Activated naive CD4-positive, alpha-beta T cell treated with anti-CD3 and anti-CD28 coated beads, Interleukin-2, amount 50 U/mL, for 72 hours (primary cell): ENCODE measurements at regions not wholly inside any gene's neighbourhood (a gene's known extent, or its start where the extent isn't known, plus 50 kb on each side); places are given as distances from the start of the nearest gene placed in this dataset.
"Not testable (repeated sequence)": the region's sequence is repeated elsewhere in the genome, so short reads cannot be mapped to it uniquely, and the experiment has no call there.

Experiments used
- ATAC-seq, 2 donors: fragments of 150-1000 bp; cut with Tn5 transposase; 2 replicates each; pipeline ENCODE4 v1.10.0; 2021; ENCODE audit warnings: mild to moderate bottlenecking in 2 of 2, moderate library complexity in 2 of 2
- DNase-seq, 2 donors: peaks; one replicate each; pipeline ENCODE4 v3.0.0; 2021 to 2022; ENCODE audit warnings: low spot score in 2 of 2
- H3K27ac Mint-ChIP-seq, 2 donors: one replicate each; pipeline ENCODE4 v1.8.0; 2022; ENCODE audit warnings: mild to moderate bottlenecking in 2 of 2, mixed read lengths in 2 of 2
- H3K36me3 Mint-ChIP-seq, 2 donors: one replicate each; pipeline ENCODE4 v1.8.0; 2022; ENCODE audit warnings: mixed read lengths in 2 of 2
- H3K9me3 Mint-ChIP-seq, 2 donors: one replicate each; pipeline ENCODE4 v1.8.0; 2022; ENCODE audit warnings: mixed read lengths in 2 of 2

DNA sequence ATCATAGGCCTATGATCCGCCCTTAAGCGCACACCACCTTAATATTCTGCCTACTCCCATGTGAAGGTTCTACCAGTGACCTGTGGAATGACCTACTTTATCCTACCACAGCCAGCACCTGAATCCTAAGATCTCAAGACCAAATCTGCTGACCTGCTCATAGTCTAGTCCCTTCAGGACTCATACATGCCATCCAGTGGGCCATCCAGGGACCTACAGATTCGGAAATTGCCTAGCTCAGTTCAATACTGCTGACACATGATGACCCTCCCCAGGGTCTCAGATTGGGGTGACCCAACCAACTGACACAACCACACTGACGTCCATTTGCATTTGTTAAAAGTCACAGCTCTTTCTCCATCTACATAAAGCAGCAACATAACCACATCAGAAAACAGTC is 443.8 kb upstream of the ST8SIA4 start:
- Mint-ChIP-seq H3K9me3 (peaks cover 12 to 17% of the 10 kb centered on the region in 2 donors), H3K36me3 (peaks cover 5 to 14% of the 10 kb centered on the region in 2 donors), H3K27ac (no peak overlapping the region)
- ATAC-seq (no peak), DNase-seq (no peak)

DNA sequence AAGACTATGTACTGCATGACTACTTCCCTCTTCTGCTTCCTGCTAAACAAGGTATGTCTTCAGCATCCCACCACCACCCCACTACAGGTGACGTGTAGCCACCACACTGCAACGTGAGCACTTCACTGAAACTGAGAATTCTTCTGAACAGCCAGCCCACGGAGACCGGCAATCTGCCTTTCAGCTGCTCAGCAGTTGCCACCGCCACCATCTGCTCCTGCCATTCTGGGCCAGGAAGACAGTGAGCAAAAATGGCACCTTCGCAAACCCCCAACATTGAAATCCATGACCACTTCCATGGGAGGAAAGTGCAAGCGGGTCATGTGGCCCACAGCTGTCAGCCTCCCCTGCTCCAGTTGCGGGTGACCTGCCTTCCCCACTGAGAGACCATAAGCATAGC is 443.4 kb upstream of the ST8SIA4 start:
- no peak overlapping the region for H3K27ac Mint-ChIP-seq
- peaks cover 5 to 14% of the 10 kb centered on the region in 2 donors for H3K36me3 Mint-ChIP-seq
- peaks cover 12 to 17% of the 10 kb centered on the region in 2 donors for H3K9me3 Mint-ChIP-seq
- DNase-seq, result no peak
- no peak for ATAC-seq

DNA sequence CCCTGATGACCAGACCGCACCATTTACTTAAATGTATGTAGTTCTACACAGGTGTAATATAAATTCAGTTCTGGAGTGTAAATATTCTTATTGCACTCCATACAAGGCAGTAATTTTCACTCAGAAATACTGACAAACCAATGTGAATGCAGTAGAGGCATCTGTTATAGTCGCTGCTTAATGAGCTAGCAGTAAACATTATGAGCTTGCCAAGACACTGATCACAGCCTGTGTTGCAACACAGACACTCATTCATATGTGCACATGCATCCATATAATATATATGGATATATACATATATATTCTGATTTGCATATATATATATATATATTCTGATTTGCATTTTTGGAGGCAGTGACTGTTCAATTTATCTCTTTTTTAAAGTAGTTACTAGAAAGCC is 435.1 kb upstream of the ST8SIA4 start:
- H3K36me3 Mint-ChIP-seq, result no peaks in the 10 kb centered on the region
- DNase-seq (no peak), ATAC-seq (no peak)
- H3K9me3 Mint-ChIP-seq, result peaks cover 0 to 6% of the 10 kb centered on the region in 2 donors
- H3K27ac Mint-ChIP-seq, result no peak overlapping the region

DNA sequence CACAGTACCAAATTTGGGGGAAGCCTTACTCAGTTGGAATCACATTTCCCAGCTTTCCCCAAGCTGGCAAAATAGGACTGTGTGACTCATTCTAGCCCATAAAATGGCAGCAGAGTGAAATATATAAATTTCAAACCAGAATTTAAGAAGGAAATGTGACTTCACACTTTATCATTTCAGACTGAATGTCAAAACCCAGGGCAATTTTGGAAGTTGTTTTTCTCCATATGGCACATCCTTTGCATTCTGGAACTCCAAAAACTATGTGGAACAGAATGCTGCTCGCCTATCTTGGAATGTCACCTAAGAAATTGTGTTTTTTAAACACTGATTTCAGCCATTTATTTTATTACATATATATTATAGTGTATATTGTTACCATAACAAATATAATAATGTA is 424.7 kb upstream of the ST8SIA4 start:
- Mint-ChIP-seq H3K36me3 (peaks cover 0 to 5% of the 10 kb centered on the region in 2 donors), H3K27ac (no peak overlapping the region), H3K9me3 (peaks cover 3 to 6% of the 10 kb centered on the region in 2 donors)
- DNase-seq, result no peak
- ATAC-seq, result no peak

DNA sequence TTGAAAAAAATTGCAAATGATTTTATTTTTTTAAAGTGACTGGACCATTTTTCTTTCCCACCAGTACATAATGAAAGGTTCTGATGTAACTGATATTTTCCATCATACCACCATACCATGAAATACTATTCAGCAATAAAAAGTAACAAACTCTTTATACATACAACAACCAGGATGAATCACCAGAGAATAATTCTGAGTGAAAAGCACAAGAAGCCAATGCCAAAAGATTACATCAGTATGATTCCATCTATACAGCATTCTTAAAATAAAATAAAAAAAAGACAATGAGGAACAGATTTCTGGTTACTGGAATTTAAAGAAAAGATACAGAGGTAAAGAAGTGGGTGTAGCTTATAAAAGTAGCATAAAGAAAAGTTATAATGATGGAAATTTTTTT is 423.7 kb upstream of the ST8SIA4 start:
- Mint-ChIP-seq H3K36me3 (peaks cover 0 to 5% of the 10 kb centered on the region in 2 donors), H3K9me3 (peaks cover 3 to 6% of the 10 kb centered on the region in 2 donors), H3K27ac (peak overlapping the region in 1 of 2 donors; percentile 37)
- no peak for ATAC-seq
- no peak for DNase-seq

DNA sequence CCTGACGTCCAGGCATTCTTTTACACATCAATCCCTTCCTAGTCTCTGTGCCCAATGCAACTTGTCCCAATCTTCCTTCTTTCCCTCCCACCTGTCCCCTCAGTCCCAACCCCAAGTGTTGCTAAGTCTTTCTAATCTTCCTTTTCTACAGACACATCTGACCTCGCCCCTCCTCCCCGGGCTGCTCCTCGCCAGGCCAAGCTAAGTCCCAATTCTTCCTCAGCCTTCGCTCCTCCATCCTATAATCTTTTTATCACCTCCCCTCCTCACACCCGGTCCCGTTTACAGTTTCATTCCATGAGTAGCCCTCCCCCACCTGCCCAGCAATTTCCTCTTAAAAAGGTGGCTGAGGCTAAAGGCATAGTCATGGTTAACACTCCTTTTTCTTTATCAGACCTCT is 413.3 kb upstream of the ST8SIA4 start:
- not testable (repeated sequence) for ATAC-seq, H3K27ac Mint-ChIP-seq, H3K36me3 Mint-ChIP-seq, DNase-seq, H3K9me3 Mint-ChIP-seq

DNA sequence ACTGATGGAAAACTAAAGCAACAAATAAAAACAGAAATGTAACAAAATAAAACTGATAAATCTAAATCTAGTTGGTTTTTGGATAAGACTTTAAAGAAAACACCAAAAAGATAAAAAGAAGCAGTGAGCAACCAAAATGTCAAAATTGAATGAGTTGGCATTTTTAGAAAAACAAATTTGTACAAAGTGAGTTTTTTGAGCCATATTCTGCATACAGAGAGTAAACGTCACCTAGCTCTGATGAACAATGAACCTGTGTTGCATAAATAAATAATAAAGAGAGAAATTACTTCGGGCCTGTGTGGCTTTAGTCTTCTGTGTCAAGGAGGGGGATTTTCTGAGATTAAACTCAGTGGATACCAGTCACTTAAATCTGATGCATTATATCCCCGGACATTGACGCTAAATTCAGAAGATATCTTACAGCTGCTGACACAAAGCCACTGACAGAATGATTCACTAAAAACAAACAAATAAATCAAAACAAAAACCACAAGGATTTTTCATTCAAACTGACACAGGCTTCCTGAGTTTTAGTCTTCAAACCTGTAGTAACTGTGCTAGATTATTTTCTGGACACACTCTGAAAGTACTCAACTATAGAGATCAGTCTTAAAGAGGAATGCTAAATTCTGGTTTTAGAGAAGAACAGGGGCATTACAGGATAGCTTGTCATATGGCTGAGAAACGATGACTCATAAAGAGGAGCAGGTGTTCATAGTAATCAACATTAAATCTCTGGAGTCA is 403.5 kb upstream of the ST8SIA4 start:
- no peak for DNase-seq
- Mint-ChIP-seq H3K9me3 (no peaks in the 10 kb centered on the region), H3K27ac (no peak overlapping the region), H3K36me3 (no peaks in the 10 kb centered on the region)
- no peak for ATAC-seq

DNA sequence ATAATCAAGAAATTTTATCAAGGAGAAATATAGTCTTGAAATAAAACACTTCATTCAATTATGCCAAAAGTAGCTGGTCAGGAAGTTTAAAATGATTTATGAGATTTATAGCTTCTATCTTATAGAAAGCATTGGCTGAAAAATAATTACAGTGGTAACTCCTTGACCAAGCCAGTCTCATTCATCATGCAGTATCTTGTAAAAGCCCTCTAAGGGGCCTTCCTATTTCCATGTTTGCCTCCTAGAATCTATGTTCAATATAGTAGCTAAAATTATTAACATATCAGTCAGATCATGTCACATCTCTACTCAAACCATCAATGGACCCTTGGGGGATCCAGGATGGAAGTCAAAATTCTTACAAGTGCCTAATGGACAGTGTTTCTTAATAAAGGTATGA is 393.4 kb upstream of the ST8SIA4 start:
- ATAC-seq (no peak), DNase-seq (no peak)
- no peaks in the 10 kb centered on the region for H3K36me3 Mint-ChIP-seq
- H3K9me3 Mint-ChIP-seq, result no peaks in the 10 kb centered on the region
- no peak overlapping the region for H3K27ac Mint-ChIP-seq

DNA sequence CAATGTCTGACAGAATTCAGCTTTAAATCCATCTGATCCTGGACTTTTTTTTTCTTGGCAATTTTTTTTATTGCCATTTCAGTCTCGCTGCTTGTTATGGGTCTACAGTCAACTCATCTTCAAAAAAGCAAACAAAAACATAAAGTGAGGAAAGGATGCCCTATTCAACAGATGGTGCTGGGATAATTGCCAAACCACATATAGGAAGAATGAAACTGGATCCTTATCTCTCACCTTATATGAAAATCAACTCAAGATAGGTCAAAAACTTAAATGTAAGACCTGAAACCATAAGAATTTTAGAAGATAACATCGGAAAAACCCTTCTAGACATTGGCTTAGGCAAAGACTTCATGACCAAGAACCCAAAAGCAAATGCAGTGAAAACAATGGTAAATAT is 389.1 kb upstream of the ST8SIA4 start:
- no peaks in the 10 kb centered on the region for H3K36me3 Mint-ChIP-seq
- H3K27ac Mint-ChIP-seq, result no peak overlapping the region
- no peak for DNase-seq
- no peaks in the 10 kb centered on the region for H3K9me3 Mint-ChIP-seq
- ATAC-seq, result no peak

DNA sequence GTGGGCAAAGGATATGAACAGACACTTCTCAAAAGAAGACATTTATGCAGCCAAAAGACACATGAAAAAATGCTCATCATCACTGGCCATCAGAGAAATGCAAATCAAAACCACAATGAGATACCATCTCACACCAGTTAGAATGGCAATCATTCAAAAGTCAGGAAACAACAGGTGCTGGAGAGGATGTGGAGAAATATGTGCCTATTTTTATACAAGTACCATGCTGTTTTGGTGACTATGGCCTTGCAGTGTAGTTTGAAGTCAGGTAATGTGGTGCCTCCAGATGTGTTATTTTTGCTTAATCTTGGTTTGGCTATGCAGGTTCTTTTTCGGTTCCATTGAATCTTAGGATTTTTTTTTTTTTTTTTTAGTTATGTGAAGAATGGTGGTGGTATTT is 387.7 kb upstream of the ST8SIA4 start:
- H3K27ac Mint-ChIP-seq, DNase-seq, H3K36me3 Mint-ChIP-seq, H3K9me3 Mint-ChIP-seq, ATAC-seq: not testable (repeated sequence)

DNA sequence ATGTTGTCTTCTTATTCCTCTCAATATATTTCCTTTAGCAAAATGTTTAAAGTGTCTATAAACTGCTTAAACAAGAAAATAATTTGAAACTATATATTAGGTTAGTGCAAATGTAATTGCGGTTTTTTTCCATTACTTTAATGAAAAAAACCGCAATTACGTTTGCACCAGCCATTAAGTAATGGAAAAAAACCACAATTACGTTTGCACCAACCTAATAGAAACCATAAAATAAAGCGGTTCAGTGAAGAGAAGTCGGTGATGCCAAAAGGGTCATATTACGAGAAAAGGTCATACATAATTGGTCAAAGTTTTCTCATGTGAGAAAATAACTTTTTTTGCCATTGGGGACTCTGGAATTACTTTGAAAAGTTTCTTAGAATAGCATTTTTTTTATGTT is 385.6 kb upstream of the ST8SIA4 start:
- Mint-ChIP-seq H3K36me3 (no peaks in the 10 kb centered on the region), H3K9me3 (no peaks in the 10 kb centered on the region), H3K27ac (no peak overlapping the region)
- DNase-seq (no peak), ATAC-seq (no peak)

DNA sequence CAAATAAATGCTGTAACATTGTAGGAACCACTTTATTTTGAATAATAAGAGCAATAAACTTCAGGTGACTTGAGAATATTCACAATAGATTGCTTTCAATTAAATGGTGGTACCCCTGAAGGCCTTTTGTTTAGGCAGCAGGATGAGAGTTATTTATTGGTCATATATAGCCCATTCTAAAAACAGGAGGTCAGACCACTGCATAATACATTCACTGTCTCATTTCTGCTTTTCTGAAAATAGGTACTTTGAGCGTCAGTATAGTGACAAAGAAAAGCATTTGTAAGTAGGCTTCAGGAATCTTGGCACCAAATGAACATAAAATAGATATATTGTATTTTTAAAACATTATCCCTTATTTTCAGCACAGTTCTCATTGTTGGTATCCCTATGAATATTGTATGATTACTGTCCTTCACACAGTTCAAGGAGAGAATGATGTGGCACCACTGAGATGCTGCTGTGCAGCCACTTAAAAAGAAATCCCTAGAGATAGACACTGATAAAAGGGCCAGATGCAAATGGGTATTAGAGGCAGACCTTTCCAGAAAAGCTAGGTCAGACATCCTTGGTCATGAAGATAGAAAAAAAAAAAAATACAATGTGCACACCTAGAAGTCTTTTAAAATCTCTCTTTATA is 381.8 kb upstream of the ST8SIA4 start:
- Mint-ChIP-seq H3K9me3 (no peaks in the 10 kb centered on the region), H3K36me3 (no peaks in the 10 kb centered on the region), H3K27ac (no peak overlapping the region)
- no peak for DNase-seq
- ATAC-seq, result no peak

DNA sequence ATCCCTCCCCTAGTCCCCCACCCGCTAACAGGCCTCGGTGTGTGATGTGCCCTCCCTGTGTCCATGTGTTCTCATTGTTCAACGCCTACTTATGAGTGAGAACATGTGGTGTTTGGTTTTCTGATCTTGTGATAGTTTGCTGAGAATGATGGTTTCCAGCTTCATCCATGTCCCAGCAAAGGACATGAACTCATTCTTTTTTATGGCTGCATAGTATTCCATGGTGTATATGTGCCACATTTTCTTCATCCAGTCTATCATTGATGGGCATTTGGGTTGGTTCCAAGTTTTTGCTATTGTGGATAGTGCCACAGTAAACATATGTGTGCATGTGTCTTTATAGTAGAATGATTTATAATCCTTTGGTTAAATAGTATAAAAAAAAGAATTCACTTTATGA is 380.9 kb upstream of the ST8SIA4 start:
- H3K9me3 Mint-ChIP-seq, ATAC-seq, H3K36me3 Mint-ChIP-seq, H3K27ac Mint-ChIP-seq, DNase-seq: not testable (repeated sequence)

DNA sequence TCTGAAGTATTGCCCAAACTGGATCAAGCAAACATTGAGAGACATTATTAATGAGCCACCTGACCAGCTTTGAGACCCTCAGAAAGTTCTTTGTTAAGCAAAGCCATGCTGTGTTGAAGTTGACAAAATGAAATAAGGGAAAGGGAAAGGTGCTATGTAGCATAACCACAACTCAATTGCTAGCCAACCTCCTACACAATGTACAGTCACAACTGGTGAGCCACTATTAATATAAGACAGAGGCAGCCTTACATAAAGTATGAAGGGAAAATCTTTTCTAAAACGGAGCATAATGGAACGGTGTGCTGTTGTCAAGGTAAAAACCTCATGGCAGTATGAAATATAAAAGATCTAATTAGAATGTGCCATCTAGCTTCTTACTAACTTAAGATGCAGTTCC is 375.8 kb upstream of the ST8SIA4 start:
- Mint-ChIP-seq H3K36me3 (no peaks in the 10 kb centered on the region), H3K27ac (no peak overlapping the region), H3K9me3 (no peaks in the 10 kb centered on the region)
- DNase-seq (no peak), ATAC-seq (no peak)

DNA sequence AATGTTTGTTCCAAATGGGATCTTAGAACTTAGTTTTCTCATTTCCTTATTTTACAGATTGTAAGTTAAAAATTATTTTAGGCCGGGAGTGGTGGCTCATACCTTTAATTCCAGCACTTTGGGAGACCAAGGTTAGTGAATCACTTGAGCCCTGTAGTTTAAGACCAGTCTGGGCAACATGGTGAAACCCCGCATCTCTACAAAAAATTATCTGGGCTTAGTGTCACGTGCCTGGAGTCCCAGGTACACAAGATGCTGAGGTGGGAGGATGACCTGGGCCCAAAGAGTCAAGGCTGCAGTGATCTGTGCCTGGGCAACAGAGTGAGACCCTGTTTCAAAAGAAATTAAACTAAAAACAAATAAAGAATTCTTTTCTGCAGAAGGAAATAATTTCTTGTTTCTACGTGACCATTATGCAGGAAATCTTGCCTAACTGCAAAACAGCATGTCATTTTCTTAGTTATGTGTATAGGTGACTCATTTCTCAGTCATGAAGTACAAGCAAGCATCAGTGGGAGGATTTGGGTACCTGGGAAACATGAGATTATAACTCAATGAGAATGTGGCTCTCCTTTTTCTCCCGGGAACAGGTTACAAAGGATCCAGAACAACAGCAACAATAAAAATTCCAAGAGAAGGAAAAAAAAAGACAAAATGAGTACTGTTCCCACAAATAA is 375.1 kb upstream of the ST8SIA4 start:
- H3K9me3 Mint-ChIP-seq, result no peaks in the 10 kb centered on the region
- H3K27ac Mint-ChIP-seq, result no peak overlapping the region
- DNase-seq (no peak), ATAC-seq (peak in 1 of 2 donors; percentile 41)
- no peaks in the 10 kb centered on the region for H3K36me3 Mint-ChIP-seq

DNA sequence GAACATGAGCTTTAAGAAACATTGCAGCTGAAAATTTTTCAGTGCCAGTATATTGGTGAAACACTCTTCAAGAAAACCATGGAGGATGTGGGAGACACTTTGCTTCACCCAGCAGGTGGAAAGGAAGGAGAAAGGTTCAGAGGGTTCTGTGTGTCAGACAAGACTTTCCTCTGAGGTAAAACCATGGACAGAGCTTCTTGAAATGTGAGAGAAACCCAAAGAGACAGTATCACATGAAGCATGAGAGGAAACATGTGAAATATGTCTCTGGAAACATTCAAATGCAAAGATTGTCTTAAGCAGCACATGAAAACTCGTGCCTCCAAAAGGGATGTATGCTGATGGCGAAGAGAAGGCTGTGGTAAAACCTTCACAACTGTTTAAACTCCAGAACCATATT is 368.9 kb upstream of the ST8SIA4 start:
- Mint-ChIP-seq H3K9me3 (no peaks in the 10 kb centered on the region), H3K27ac (no peak overlapping the region), H3K36me3 (no peaks in the 10 kb centered on the region)
- DNase-seq, result no peak
- no peak for ATAC-seq

DNA sequence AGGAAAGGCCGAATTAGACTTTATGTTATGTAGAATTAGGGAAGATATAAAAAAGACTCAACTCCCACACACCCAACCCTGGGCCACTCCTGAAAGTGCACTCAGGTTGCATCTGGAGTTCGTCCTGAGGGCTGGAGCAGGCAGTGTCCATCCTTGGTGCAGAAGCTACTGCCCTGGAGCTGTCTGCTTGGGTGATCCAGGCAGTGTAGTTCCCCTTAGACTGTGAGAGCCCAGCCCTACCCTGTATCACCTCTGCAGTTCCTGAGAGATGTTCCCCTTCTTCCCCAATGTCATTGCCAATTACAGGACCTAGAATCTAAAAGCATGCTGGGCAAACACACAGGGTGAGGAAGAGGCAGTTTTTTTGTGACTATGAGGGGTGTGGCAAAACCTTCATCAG is 368.3 kb upstream of the ST8SIA4 start:
- no peaks in the 10 kb centered on the region for H3K36me3 Mint-ChIP-seq
- no peaks in the 10 kb centered on the region for H3K9me3 Mint-ChIP-seq
- ATAC-seq, result no peak
- no peak for DNase-seq
- H3K27ac Mint-ChIP-seq, result no peak overlapping the region

DNA sequence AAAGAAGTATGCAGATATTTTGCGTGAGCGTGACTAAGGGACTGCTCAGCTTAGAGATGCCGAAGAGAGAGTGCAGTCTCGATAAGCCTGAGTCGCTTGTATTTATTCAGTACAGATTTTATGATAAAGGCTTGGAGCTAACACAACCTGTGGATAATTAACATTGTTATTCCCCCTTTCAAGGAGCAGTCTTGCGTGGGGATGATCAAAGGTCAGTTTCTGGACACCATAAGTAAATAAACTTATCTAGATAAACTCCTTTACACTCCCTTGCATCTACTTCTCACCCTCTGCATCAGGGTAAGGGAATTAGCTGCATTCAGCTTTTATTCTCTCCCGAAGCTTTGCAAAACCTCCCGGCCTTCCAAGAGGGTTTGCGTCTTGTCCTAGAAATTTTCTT is 357.8 kb upstream of the ST8SIA4 start:
- DNase-seq (no peak), ATAC-seq (no peak)
- Mint-ChIP-seq H3K36me3 (peaks cover 0 to 7% of the 10 kb centered on the region in 2 donors), H3K27ac (no peak overlapping the region), H3K9me3 (peaks cover 0 to 7% of the 10 kb centered on the region in 2 donors)
